ENCODE measurements at regions not wholly inside any gene's neighbourhood (a gene's known extent, or its start where the extent isn't known, plus 50 kb on each side); places are given as distances from the start of the nearest gene placed in this dataset.

GRCh38 chr12:75666939-75667334 lies 155.5 kb upstream of the KRR1 start:
- no peak overlapping the region for H3K27ac ChIP-seq
- H3K27me3 ChIP-seq (ENCODE audit: control insufficient read depth, insufficient read depth, low read length): no peaks in the 10 kb centered on the region
- H3K4me1 ChIP-seq: no peaks in the 10 kb centered on the region
- H3K9ac ChIP-seq: no peak overlapping the region
- no peaks in the 10 kb centered on the region for H3K36me3 ChIP-seq (ENCODE audit: control insufficient read depth, insufficient read depth, low read length)
- H3K9me3 ChIP-seq (ENCODE audit: control insufficient read depth, low read length): no peaks in the 10 kb centered on the region
- no peak for TF ChIP-seq CTCF (IDR thresholded peaks at IDR 0.05)
- no peak overlapping the region for H3K4me3 ChIP-seq (ENCODE audit: low read depth, low read length)
- peak overlapping the region; percentile 41 for H2AFZ ChIP-seq
- H3K4me2 ChIP-seq (ENCODE audit: low read length): no peak overlapping the region
- no peaks in the 10 kb centered on the region for H3K79me2 ChIP-seq

GRCh38 chr12:75666126-75666938 lies 154.9 kb upstream of the KRR1 start:
- peak overlapping the region; percentile 41 for H2AFZ ChIP-seq
- TF ChIP-seq CTCF (IDR thresholded peaks at IDR 0.05): no peak
- no peak overlapping the region for H3K4me3 ChIP-seq (ENCODE audit: low read depth, low read length)
- H3K4me1 ChIP-seq: no peaks in the 10 kb centered on the region
- H3K79me2 ChIP-seq: no peaks in the 10 kb centered on the region
- no peaks in the 10 kb centered on the region for H3K9me3 ChIP-seq (ENCODE audit: control insufficient read depth, low read length)
- no peak overlapping the region for H3K4me2 ChIP-seq (ENCODE audit: low read length)
- H3K9ac ChIP-seq: no peak overlapping the region
- no peaks in the 10 kb centered on the region for H3K27me3 ChIP-seq (ENCODE audit: control insufficient read depth, insufficient read depth, low read length)
- H3K27ac ChIP-seq: no peak overlapping the region
- H3K36me3 ChIP-seq (ENCODE audit: control insufficient read depth, insufficient read depth, low read length): no peaks in the 10 kb centered on the region

GRCh38 chr12:75665216-75665615 lies 153.8 kb upstream of the KRR1 start:
- Histone ChIP-seq H3K36me3 (ENCODE audit: control insufficient read depth, insufficient read depth, low read length) (no peaks in the 10 kb centered on the region), H3K27ac (no peak overlapping the region), H3K9me3 (ENCODE audit: control insufficient read depth, low read length) (no peaks in the 10 kb centered on the region), H3K4me3 (ENCODE audit: low read depth, low read length) (no peak overlapping the region), H3K4me1 (no peaks in the 10 kb centered on the region), H3K9ac (no peak overlapping the region), H3K27me3 (ENCODE audit: control insufficient read depth, insufficient read depth, low read length) (no peaks in the 10 kb centered on the region), H3K79me2 (no peaks in the 10 kb centered on the region), H3K4me2 (ENCODE audit: low read length) (no peak overlapping the region), H2AFZ (no peak overlapping the region)
- TF ChIP-seq CTCF (IDR thresholded peaks at IDR 0.05): no peak

- H3K9me3 ChIP-seq (ENCODE audit: control insufficient read depth, low read length): no peaks in the 10 kb centered on the region
- no peak overlapping the region for H3K9ac ChIP-seq
- H3K27me3 ChIP-seq (ENCODE audit: control insufficient read depth, insufficient read depth, low read length): no peaks in the 10 kb centered on the region
- H3K4me3 ChIP-seq (ENCODE audit: low read depth, low read length): no peak overlapping the region
- no peak overlapping the region for H3K27ac ChIP-seq
- H2AFZ ChIP-seq: no peak overlapping the region
- no peaks in the 10 kb centered on the region for H3K79me2 ChIP-seq
- H3K4me1 ChIP-seq: no peaks in the 10 kb centered on the region
- no peak for TF ChIP-seq CTCF (IDR thresholded peaks at IDR 0.05)
- no peak overlapping the region for H3K4me2 ChIP-seq (ENCODE audit: low read length)
- H3K36me3 ChIP-seq (ENCODE audit: control insufficient read depth, insufficient read depth, low read length): no peaks in the 10 kb centered on the region
Measured at GRCh38 chr12:75662511-75663159, 151.2 kb upstream of the KRR1 start.
